Progenitor cell of endocrine pancreas (in vitro differentiated cells): ENCODE measurements at regions not wholly inside any gene's neighbourhood (a gene's known extent, or its start where the extent isn't known, plus 50 kb on each side); places are given as distances from the start of the nearest gene placed in this dataset.

Source experiments
- DNase-seq: peaks from one replicate; pipeline ENCODE4 v3.0.0; 2021; ENCODE audit warnings: low spot score; ENCODE audit not compliant: unreplicated experiment
- H3K27ac Mint-ChIP-seq: 2 replicates; pipeline ENCODE4 v1.8.0; 2021; ENCODE audit warnings: mild to moderate bottlenecking, moderate library complexity, mixed read lengths
- H3K27me3 Mint-ChIP-seq: 2 replicates; pipeline ENCODE4 v1.8.0; 2021; ENCODE audit warnings: mixed read lengths
- H3K36me3 Mint-ChIP-seq: 2 replicates; pipeline ENCODE4 v1.8.0; 2022; ENCODE audit warnings: mixed read lengths; ENCODE audit not compliant: insufficient read depth
- H3K4me1 Mint-ChIP-seq: 2 replicates; pipeline ENCODE4 v1.8.0; 2021; ENCODE audit warnings: low read depth, mixed read lengths
- H3K4me3 Mint-ChIP-seq: 2 replicates; pipeline ENCODE4 v1.8.0; 2021; ENCODE audit warnings: low read depth, mild to moderate bottlenecking, moderate library complexity, mixed read lengths
- H3K9me3 Mint-ChIP-seq: 2 replicates; pipeline ENCODE4 v1.8.0; 2021; ENCODE audit warnings: low read depth, mixed read lengths
- TF ChIP-seq, protein P1 (sequence below): fragments of 200-600 bp; sonication (generic); IDR thresholded peaks from one replicate; pipeline ENCODE4 v1.5.0; 2021; ENCODE audit warnings: antibody characterized with exemption, mild to moderate bottlenecking; ENCODE audit not compliant: unreplicated experiment

GRCh38 chr7:27430105-27430504, 187.5 kb downstream of the EVX1 start:
- TF ChIP-seq, protein P1, sequence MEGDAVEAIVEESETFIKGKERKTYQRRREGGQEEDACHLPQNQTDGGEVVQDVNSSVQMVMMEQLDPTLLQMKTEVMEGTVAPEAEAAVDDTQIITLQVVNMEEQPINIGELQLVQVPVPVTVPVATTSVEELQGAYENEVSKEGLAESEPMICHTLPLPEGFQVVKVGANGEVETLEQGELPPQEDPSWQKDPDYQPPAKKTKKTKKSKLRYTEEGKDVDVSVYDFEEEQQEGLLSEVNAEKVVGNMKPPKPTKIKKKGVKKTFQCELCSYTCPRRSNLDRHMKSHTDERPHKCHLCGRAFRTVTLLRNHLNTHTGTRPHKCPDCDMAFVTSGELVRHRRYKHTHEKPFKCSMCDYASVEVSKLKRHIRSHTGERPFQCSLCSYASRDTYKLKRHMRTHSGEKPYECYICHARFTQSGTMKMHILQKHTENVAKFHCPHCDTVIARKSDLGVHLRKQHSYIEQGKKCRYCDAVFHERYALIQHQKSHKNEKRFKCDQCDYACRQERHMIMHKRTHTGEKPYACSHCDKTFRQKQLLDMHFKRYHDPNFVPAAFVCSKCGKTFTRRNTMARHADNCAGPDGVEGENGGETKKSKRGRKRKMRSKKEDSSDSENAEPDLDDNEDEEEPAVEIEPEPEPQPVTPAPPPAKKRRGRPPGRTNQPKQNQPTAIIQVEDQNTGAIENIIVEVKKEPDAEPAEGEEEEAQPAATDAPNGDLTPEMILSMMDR = no peak
- H3K27ac Mint-ChIP-seq = no peak overlapping the region
- H3K36me3 Mint-ChIP-seq = no peaks in the 10 kb centered on the region
- no peak for DNase-seq
- H3K4me1 Mint-ChIP-seq = no peaks in the 10 kb centered on the region
- H3K27me3 Mint-ChIP-seq = peaks cover 3% of the 10 kb centered on the region
- no peaks in the 10 kb centered on the region for H3K9me3 Mint-ChIP-seq
- no peak overlapping the region for H3K4me3 Mint-ChIP-seq

DNA sequence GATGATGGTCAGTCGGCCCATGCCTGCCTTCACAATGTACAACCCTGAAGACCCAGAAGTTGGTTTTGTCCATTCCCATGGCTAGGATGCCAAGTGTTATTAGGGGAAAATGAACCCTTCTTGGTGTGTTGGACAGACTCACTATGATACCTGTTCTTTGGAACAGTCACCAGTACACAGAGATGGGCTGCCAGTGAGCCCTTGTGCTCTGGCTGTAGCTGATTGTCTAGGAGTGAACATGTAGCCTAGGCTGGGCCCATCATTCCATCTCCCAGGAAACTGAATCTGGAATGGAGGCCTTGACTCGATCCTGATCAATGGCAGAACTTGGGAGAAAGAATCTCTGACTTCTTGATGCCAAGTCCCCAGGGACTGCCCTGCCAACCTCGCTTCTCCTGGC, 188.9 kb downstream of the EVX1 start:
- H3K4me1 Mint-ChIP-seq = no peaks in the 10 kb centered on the region
- TF ChIP-seq, protein P1 = no peak
- no peak overlapping the region for H3K4me3 Mint-ChIP-seq
- no peaks in the 10 kb centered on the region for H3K9me3 Mint-ChIP-seq
- no peaks in the 10 kb centered on the region for H3K36me3 Mint-ChIP-seq
- DNase-seq = no peak
- H3K27ac Mint-ChIP-seq = no peak overlapping the region
- H3K27me3 Mint-ChIP-seq = peaks cover 3% of the 10 kb centered on the region

- TF ChIP-seq, protein P1 = no peak
- Mint-ChIP-seq H3K36me3 (no peaks in the 10 kb centered on the region), H3K27ac (no peak overlapping the region), H3K9me3 (no peaks in the 10 kb centered on the region), H3K4me1 (no peaks in the 10 kb centered on the region), H3K4me3 (no peak overlapping the region), H3K27me3 (peaks cover 3% of the 10 kb centered on the region)
- DNase-seq = no peak
These were observed 191.0 kb downstream of the EVX1 start for GRCh38 chr7:27433581-27433980.

GRCh38 chr7:27434756-27435400, 192.3 kb downstream of the EVX1 start:
- no peaks in the 10 kb centered on the region for H3K4me1 Mint-ChIP-seq
- H3K9me3 Mint-ChIP-seq = no peaks in the 10 kb centered on the region
- H3K27me3 Mint-ChIP-seq = peaks cover 3% of the 10 kb centered on the region
- H3K27ac Mint-ChIP-seq = no peak overlapping the region
- no peak for DNase-seq
- no peak overlapping the region for H3K4me3 Mint-ChIP-seq
- H3K36me3 Mint-ChIP-seq = no peaks in the 10 kb centered on the region
- TF ChIP-seq, protein P1 = no peak

- H3K27ac Mint-ChIP-seq = no peak overlapping the region
- no peaks in the 10 kb centered on the region for H3K9me3 Mint-ChIP-seq
- H3K4me1 Mint-ChIP-seq = no peaks in the 10 kb centered on the region
- no peak for DNase-seq
- H3K36me3 Mint-ChIP-seq = no peaks in the 10 kb centered on the region
- peaks cover 3% of the 10 kb centered on the region for H3K27me3 Mint-ChIP-seq
- H3K4me3 Mint-ChIP-seq = no peak overlapping the region
- TF ChIP-seq, protein P1 = no peak
These were observed 192.9 kb downstream of the EVX1 start for GRCh38 chr7:27435461-27435860.
